HG03520 (cell line): ENCODE measurements at regions not wholly inside any gene's neighbourhood (a gene's known extent, or its start where the extent isn't known, plus 50 kb on each side); places are given as distances from the start of the nearest gene placed in this dataset.

Experiments used
- ATAC-seq: cut with Tn5 transposase; IDR thresholded peaks from one replicate; pipeline ENCODE4 v1.9.1; 2021; ENCODE audit warnings: mild to moderate bottlenecking, moderate library complexity; ENCODE audit not compliant: unreplicated experiment

GRCh38 chr3:193870376-193871219, 265.4 kb upstream of the HES1 start:
- ATAC-seq = no peak

- ATAC-seq = no peak
Measured at GRCh38 chr3:193871220-193871485, 264.8 kb upstream of the HES1 start.

- peak; percentile 47 for ATAC-seq
Measured at GRCh38 chr3:193872265-193872753, 263.6 kb upstream of the HES1 start.

- no peak for ATAC-seq
Measured at GRCh38 chr3:193873426-193874201, 262.3 kb upstream of the HES1 start.

GRCh38 chr3:193874512-193874911, 261.4 kb upstream of the HES1 start:
- no peak for ATAC-seq

GRCh38 chr3:193874997-193875593, 260.9 kb upstream of the HES1 start:
- no peak for ATAC-seq

GRCh38 chr3:193875601-193876321, 260.2 kb upstream of the HES1 start:
- ATAC-seq = no peak

- no peak for ATAC-seq
Measured at GRCh38 chr3:193879099-193879863, 256.7 kb upstream of the HES1 start.

GRCh38 chr3:193879864-193880242, 256.1 kb upstream of the HES1 start:
- ATAC-seq = no peak

- no peak for ATAC-seq
Measured at GRCh38 chr3:193882091-193882490, 253.9 kb upstream of the HES1 start.

GRCh38 chr3:193883551-193883950, 252.4 kb upstream of the HES1 start:
- no peak for ATAC-seq

GRCh38 chr3:193884027-193884426, 251.9 kb upstream of the HES1 start:
- no peak for ATAC-seq

GRCh38 chr3:193884652-193885051, 251.3 kb upstream of the HES1 start:
- ATAC-seq = no peak

GRCh38 chr3:193885832-193886231, 250.1 kb upstream of the HES1 start:
- no peak for ATAC-seq

GRCh38 chr3:193890016-193890897, 245.7 kb upstream of the HES1 start:
- no peak for ATAC-seq

GRCh38 chr3:193894121-193894863, 241.7 kb upstream of the HES1 start:
- no peak for ATAC-seq

- no peak for ATAC-seq
Measured at GRCh38 chr3:193895409-193895808, 240.5 kb upstream of the HES1 start.

GRCh38 chr3:193896419-193896818, 239.5 kb upstream of the HES1 start:
- ATAC-seq = no peak

GRCh38 chr3:193897288-193897687, 238.7 kb upstream of the HES1 start:
- no peak for ATAC-seq
